ENCODE measurements at regions not wholly inside any gene's neighbourhood (a gene's known extent, or its start where the extent isn't known, plus 50 kb on each side); places are given as distances from the start of the nearest gene placed in this dataset.

- TF ChIP-seq CTCF (IDR thresholded peaks at IDR 0.05; ENCODE audit: low read length) (no peak), EZH2 (IDR thresholded peaks at IDR 0.05; ENCODE audit: borderline replicate concordance, low read length) (no peak)
These were observed 182.9 kb downstream of the SLITRK6 start for GRCh38 chr13:85616275-85616674.
